ENCODE measurements at regions not wholly inside any gene's neighbourhood (a gene's known extent, or its start where the extent isn't known, plus 50 kb on each side); places are given as distances from the start of the nearest gene placed in this dataset.
A peak's percentile ranks its signal among the peaks of the same experiment; 100 is the strongest.

DNA sequence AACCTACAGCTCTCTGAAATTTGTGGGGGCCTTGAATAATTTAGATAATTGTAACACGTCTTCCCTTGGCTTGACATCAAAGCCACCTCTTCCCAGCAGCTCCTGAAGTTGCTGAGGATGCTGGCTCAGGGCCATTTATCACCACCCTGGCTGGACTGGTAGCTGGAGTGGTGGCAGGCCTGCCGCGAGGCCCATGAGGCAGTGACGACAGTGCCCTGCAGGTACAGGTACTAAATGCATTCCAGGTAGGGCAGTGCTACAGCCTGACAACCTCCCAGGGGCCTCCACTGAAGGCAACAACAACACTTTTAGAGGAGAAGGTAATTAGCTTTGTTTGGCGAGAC is 270.2 kb upstream of the KLF4 start:
- ATAC-seq, result no peak

DNA sequence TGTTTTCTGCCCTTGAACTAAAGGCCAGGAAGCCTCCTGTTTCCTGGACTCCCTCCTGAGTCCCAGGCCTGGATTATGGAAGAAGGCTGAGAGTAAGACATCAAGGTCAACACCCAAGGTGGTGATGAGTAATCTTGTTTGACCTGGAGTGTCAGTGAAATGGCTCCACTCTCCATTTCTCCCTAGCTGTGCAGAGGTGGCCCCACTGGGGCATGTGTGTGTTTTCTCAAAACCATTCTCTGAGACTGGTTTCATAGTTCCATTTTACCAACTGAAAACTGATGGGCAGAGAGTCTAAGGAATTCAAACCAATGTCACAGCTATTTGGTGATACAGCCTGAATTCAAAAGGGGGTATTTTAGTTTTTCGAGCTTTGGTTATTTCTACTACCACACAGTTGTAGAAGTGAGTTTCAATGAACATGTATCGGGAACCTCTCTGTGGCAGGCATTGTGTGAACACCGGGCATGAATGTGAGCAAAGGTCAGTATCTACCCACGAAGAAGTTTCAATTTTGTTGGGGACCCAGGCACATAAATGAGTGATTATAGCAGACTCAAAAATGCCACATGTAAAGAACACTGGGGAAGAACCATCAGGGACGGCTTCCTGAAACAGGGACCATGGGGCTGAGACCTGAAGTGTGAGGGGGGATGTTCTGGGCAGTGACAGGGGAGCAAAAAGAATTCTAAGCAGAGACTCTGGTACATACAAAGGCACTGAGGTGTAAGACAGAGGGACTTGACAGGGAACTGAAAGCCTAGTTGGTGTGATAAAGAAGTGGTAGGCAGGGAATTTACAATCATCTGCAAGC is 269.6 kb upstream of the KLF4 start:
- no peak for ATAC-seq

- ATAC-seq, result no peak
Measured at GRCh38 chr9:107756091-107756490, 266.5 kb upstream of the KLF4 start.

DNA sequence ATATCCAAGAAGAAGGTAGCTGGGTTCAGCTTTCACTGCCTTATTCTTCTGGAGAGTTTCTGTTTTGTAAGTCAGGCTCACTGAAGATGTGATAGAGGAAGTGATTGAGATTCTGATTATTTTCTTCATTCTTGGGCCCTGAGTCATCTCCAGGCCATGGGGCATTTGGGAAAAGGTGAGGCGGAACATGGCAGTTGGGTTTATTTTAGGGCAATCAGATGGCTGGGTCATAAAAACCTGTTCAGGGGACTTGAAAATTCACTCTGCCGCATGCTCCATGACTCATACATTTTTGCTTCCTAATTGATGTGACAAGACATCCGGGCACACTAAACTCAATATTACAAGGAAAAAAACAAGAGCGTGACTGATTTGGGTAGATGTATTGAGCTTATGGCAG is 265.7 kb upstream of the KLF4 start:
- no peak for ATAC-seq

DNA sequence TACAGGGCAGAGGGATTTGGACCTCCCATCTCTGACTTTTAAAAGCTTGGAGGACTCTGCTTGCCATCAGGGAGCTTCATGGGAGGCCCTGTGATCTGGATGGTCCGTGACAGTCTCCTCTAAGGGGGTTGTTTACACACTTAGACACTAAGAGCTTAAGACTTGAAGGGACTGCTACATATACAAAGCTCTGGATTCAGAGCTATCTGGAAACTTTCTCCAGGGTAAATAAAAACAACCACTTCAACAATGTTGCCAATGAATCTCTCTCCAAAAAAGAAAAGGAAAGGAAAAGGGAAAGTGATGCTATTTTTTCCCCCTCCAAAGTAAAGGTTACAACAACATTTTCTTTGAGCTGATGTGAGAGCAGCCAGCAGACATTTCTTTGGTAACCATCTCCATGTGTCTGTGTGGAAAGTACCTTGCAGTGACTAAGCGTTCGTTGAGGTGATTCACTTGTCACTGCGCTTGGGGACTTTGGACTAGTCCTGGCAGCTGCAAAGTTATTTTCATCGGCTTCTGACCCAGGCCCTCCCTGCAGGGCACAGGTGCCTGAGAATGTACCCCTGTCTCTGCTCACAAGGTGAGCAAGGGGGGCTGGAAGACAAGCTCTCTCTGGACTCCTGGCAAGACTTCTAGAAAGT is 262.1 kb upstream of the KLF4 start:
- peak; percentile 46 to 50 for ATAC-seq

DNA sequence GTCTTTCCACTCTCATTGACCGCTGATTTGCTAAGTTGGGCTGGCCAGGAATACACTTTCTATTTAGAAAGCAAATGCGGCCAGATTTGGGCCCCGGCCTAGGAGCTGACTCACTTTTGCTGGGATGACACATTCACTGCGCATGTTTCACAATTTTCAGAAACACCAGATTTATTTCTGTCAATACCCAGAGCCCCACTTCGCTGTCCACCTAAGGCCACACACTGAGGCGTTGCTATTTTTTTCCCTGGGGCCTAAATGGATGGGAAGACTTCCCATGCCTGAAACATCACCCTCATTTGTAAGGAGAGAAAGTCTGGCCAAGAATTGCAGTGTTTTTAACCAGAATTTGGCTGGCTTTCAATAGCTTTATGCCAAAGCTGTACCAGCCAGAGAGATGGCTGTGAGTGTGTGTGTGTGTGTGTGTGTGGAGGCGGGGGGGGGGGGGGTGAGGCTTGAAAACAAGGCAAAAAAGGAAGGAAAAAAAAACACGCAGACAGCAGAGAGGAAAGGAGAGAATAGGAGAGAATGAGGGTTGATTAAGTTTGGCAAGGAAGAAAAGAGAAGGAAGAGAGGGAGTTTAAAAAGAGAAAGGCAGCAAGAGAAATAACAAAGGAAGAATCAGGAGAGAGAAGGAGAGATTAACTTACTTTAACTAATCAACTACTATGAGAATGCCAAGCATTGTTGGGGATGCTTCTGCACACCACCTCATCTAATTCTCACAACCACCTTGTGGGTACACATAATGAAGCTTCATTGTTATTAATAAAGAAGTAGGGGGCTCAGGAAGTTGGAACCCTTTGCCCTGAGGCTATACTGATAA is 261.4 kb upstream of the KLF4 start:
- ATAC-seq, result no peak

- ATAC-seq, result no peak
Measured at GRCh38 chr9:107749787-107750444, 260.3 kb upstream of the KLF4 start.

- no peak for ATAC-seq
Measured at GRCh38 chr9:107744873-107745272, 255.3 kb upstream of the KLF4 start.

- ATAC-seq, result no peak
Measured at GRCh38 chr9:107742531-107743309, 253.2 kb upstream of the KLF4 start.

DNA sequence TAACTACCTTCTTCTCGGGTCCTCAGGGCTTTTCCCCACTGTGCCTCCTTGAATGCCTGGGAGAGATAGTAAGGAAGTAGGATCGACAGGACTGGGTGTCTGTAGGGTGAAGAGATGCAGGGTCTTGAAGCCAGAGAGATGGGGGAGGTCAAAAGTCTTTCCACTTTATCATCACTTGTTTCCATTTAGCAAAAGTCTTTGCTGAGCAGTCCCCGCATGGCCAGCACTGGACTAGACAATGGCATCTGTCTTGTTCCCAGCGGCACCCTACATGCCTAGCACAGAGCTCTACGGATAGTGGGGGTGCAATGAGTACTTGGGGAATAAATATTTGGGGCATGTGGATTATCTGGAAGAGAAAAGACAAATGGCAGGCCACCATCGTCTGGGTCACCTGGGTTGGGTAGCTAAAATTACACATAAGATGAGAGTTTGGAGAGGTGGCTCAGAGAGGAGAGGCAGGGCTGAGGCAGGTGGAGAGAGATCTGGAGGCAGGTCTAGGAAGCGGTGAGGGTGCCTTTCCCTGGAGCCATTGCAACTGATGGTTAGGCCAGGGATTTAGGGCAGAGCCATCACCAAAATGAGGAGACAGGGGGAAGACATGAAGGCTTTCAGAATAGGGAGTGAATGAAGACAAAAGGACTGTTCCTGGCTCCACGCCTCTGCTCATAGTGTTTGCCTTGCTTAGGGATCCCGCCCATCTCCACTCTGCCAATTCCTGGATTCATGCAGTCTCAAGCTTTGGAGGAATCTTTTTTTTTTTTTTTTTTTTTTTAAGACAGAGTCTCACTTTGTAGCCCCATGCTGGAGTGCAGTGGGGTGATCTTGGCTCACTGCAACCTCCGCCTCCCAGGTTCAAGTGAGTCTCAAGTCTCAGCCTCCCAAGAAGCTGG is 250.8 kb upstream of the KLF4 start:
- no peak for ATAC-seq

- no peak for ATAC-seq
Measured at GRCh38 chr9:107739601-107740082, 250.1 kb upstream of the KLF4 start.

DNA sequence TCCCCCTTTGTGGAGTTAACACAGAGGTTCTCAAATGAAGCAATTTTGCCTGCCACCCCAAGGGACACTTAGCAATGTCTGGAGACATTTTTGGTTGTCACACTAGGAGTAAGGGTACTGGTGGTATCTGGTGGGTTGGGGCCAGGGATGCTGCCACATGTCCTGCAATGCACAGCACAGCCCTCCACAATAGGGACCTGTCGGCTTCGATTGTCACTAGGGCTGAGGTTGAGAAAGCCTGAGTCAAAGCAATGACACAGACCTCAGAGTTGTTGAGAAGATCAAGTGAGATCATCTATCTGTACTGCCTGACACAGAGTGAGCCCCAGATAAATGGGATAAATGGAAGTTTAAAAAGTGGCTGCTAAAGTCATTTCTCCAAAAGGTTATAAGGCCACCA is 249.2 kb upstream of the KLF4 start:
- no peak for ATAC-seq

DNA sequence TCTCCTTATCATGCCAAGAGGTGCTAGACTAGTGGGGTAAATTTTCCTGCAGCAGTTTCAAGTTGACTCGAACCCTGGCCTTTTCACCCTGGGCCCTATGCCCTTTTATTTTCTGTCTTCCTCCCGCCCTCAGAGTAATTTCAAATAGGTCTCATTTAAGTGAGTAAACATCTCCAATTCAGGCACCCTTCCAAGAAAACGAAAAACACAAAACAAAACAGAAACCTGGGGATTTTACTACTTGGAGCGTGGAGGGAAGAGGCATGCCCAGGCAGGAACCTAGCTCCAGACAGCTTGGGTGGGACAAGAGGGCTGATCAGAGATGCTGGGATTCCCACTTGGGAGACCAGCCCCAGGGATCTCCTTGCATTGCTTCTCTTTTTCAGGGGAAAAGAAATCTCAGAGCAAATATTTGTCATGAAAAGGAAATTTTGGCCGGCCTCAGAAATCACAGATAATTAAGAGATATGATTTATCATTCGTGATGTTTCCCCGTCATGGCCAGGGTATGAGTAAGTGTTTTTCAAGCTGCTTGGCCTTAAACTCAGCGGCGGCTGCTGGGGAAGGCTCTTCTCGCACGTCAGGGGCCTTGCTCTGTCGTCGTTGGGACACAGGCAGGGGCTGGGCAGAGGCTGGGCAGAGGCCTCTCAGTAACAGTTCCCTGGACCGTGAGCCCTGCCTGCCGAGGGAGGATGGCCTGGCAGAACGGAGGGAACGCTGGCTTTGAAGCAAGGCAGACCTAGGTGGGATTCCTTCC is 248.6 kb upstream of the KLF4 start:
- no peak for ATAC-seq

DNA sequence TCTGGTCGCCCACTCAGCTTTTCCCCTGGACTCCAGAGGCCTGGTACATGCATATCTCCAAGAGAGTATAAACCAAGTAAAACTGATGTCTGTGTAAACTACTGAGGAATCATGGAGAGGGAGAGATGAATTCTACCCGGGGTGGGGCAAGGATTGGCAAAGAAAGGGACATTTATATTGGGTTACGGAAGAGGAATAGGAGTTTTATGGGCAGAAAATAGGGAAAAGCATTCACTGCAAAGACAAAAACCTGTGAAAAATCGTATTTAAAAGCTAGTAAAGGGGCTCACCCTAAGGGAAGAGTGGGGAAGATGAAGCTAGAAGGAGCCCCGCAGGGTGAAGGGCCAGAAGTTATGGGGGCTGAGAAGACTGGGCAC is 248.0 kb upstream of the KLF4 start:
- no peak for ATAC-seq

DNA sequence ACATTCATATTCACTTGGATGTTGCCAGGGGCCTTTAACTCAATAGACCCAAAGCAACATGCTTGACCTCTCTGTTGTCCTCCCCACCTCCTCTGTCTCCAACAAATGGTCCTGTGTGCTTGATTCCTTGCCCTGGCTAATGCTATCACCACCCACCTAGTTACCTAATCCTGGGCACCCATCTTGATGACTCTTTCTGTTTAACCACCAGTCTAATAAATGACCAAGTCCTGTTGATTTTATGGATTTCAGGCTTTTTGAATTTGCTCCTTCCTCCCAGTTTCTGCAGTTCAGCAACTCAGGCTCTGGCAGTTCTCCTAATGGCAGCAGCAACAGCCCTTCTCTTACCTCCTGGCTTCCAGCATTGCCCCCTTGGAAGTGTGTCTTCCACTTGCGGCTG is 246.3 kb upstream of the KLF4 start:
- ATAC-seq, result no peak

DNA sequence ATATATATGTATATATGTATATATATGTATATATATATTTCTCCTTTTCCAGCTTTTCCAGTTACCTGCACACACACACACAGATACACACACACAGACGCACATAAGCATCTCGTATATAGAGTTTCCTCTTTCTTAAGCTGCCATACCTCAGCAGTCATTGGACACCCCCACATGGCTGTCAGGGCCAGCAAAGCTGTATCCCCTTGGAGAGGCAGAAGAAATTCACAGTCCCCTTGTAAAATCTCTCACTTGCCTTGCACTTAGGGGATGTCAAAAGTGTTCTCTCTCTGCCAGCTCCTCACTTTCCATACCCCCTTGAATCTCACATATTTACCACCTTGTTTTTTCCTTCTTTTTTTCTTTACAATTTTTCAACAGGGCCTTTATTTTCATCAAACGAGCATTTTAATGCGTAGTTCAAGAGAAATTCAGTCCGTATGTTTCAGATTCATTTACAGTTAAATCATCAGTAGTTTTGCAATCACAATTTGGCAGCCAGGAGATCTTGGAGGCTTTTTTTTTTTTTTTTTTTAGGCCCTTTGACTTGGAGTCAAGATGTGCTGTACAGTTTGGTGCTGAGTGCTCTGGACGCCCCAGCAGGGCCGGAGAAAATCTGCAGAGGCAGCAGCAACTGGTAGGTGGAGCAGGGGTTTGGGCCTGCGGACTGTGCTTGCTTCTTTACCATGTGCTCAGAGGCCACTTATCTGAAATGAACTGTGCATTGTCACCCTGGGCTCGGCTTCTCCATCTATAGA is 244.9 kb upstream of the KLF4 start:
- no peak for ATAC-seq

- no peak for ATAC-seq
Measured at GRCh38 chr9:107733523-107733894, 243.9 kb upstream of the KLF4 start.

GRCh38 chr9:107732781-107733522 is 243.4 kb upstream of the KLF4 start:
- no peak for ATAC-seq

Data from activated CD4-positive, CD25-positive, alpha-beta regulatory T cell treated with anti-CD3 and anti-CD28 coated beads, Interleukin-2, amount 50 U/mL, for 24 hours (primary cell).